Common myeloid progenitor, CD34-positive (primary cell): ENCODE measurements at regions not wholly inside any gene's neighbourhood (a gene's known extent, or its start where the extent isn't known, plus 50 kb on each side); places are given as distances from the start of the nearest gene placed in this dataset.
"Not testable (repeated sequence)": the region's sequence is repeated elsewhere in the genome, so short reads cannot be mapped to it uniquely, and the experiment has no call there.

Experiments
- CTCF ChIA-PET: fragments of 350-600 bp; sonication (Branson Sonifier 250); formaldehyde crosslinking; loops from one replicate; lab custom pipeline; 2021; ENCODE audit warnings: antibody characterized with exemption; lab: Charles Lee
- POLR2A ChIA-PET: fragments of 350-600 bp; sonication (Branson Sonifier 250); formaldehyde crosslinking; loops from one replicate; lab custom pipeline; 2021; ENCODE audit warnings: antibody characterized with exemption; lab: Charles Lee
- DNase-seq, 3 donors: peaks; one replicate each; pipeline versions ENCODE4 v3.0.0 to v3.0.0-alpha.2; 2013
- H3K27ac ChIP-seq, 2 experiments: 1 replicate in 1 of 2; 2 replicates in 1 of 2; pipeline ENCODE4 v1.7.0; 2013; ENCODE audit warnings: inconsistent platforms in 2 of 2, low read length in 2 of 2, mild to moderate bottlenecking in 2 of 2, low read depth in 1 of 2, moderate library complexity in 1 of 2; ENCODE audit not compliant: severe bottlenecking in 2 of 2, insufficient read depth in 1 of 2, poor library complexity in 1 of 2
- H3K27me3 ChIP-seq, 5 experiments: replicated peaks in 2 of 5; 1 replicate in 3 of 5; 2 replicates in 2 of 5; pipeline versions ENCODE4 v1.6.1 to v1.7.0; 2013; ENCODE audit warnings: low read length in 4 of 5, mild to moderate bottlenecking in 2 of 5, moderate library complexity in 2 of 5, inconsistent platforms in 1 of 5; ENCODE audit not compliant: insufficient read depth in 5 of 5, control insufficient read depth in 4 of 5
- H3K36me3 ChIP-seq, 4 experiments: 1 replicate in 2 of 4; 2 replicates in 2 of 4; pipeline versions ENCODE4 v1.6.1 to v1.7.0; 2013; ENCODE audit warnings: low read length in 3 of 4, control low read depth in 1 of 4, mild to moderate bottlenecking in 1 of 4; ENCODE audit not compliant: control insufficient read depth in 4 of 4, insufficient read depth in 4 of 4
- H3K4me1 ChIP-seq, 4 experiments: 1 replicate in 3 of 4; 2 replicates in 1 of 4; pipeline versions ENCODE4 v1.6.1 to v1.7.1; 2013; ENCODE audit warnings: low read length in 3 of 4, mild to moderate bottlenecking in 3 of 4, control low read depth in 1 of 4, inconsistent platforms in 1 of 4, moderate library complexity in 1 of 4; ENCODE audit not compliant: control insufficient read depth in 4 of 4, insufficient read depth in 4 of 4; ENCODE audit errors: control extremely low read depth in 1 of 4
- H3K4me3 ChIP-seq, 7 experiments: 1 replicate in 4 of 7; 2 replicates in 3 of 7; pipeline versions ENCODE4 v1.5.1 to v1.7.0; 2013; ENCODE audit warnings: mild to moderate bottlenecking in 7 of 7, low read length in 6 of 7, moderate library complexity in 6 of 7, inconsistent platforms in 2 of 7, low read depth in 2 of 7, control low read depth in 1 of 7; ENCODE audit not compliant: insufficient read depth in 4 of 7, control insufficient read depth in 1 of 7; ENCODE audit errors: extremely low read depth in 1 of 7
- H3K9me3 ChIP-seq, 5 experiments: 1 replicate in 4 of 5; 2 replicates in 1 of 5; pipeline versions ENCODE4 v1.6.1 to v1.7.1; 2013; ENCODE audit warnings: low read length in 4 of 5, mild to moderate bottlenecking in 2 of 5, inconsistent platforms in 1 of 5, low read depth in 1 of 5, moderate library complexity in 1 of 5; ENCODE audit not compliant: control insufficient read depth in 4 of 5, insufficient read depth in 2 of 5; ENCODE audit errors: control extremely low read depth in 1 of 5
- WGBS: methylation state at CpG from one replicate; pipeline ENCODE4 v1.1.5; 2013; ENCODE audit not compliant: insufficient coverage; 5-methylcytosine and 5-hydroxymethylcytosine counted together

DNA sequence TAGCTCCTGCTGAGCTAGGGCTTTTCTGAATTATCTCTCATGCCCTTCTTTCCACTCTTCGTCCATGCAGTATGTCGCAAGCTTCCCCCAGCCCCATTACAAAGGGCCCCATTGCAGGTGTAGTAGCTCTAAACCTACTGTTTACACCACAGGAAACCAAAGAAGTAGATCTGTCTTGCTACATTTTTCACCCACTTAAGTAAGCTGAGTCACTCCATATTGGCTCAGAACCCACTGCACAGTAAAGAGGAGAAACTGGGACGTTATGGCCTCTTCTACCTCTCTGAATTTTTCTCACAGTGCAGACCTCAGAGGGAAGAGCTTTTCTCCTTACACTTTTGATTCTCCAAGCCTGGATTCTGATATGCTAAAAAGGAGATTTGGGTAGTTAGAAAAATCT is 200.2 kb downstream of the SMARCA1 start:
- Histone ChIP-seq H3K4me3 (no peak overlapping the region), H3K4me1 (peaks cover 0 to 6% (median 2%) of the 10 kb centered on the region in 4 experiments), H3K36me3 (no peaks in the 10 kb centered on the region), H3K27me3 (no peaks in the 10 kb centered on the region), H3K9me3 (no peaks in the 10 kb centered on the region), H3K27ac (no peak overlapping the region)
- ChIA-PET POLR2A (no interaction called here), CTCF (no interaction called here)
- DNase-seq = peak in 2 of 3 donors; percentile 32 to 42
- 19% methylated on average over 2 of the region's 3 CpGs for WGBS

DNA sequence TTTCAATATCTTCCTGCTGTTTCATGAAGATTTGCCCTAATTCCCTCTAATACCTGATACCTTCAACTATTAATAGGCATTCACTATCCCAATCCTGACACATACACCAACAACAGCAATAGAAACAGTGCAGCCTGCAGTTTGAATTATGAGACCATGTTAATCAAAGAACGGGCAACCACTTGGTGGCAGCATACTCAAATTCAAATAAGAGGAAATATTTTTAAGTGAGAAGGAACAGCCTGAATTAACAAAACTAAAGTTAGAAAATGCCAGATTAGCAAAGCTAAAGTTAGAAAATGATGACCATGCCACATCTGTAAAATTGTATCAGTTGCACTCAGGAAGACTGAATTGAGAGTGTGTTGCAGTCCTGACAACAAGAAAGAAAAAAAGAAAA is 204.9 kb downstream of the SMARCA1 start:
- no peak overlapping the region for H3K27ac ChIP-seq
- CTCF ChIA-PET = no interaction called here
- DNase-seq = peak; percentile 14 to 49 (median 44)
- H3K36me3 ChIP-seq = no peaks in the 10 kb centered on the region
- no peaks in the 10 kb centered on the region for H3K27me3 ChIP-seq
- POLR2A ChIA-PET = no interaction called here
- WGBS = no CpG with 5 or more reads among the region's 1 CpG
- peaks cover 0 to 6% (median 2%) of the 10 kb centered on the region in 4 experiments for H3K4me1 ChIP-seq
- H3K9me3 ChIP-seq = no peaks in the 10 kb centered on the region
- H3K4me3 ChIP-seq = no peak overlapping the region

DNA sequence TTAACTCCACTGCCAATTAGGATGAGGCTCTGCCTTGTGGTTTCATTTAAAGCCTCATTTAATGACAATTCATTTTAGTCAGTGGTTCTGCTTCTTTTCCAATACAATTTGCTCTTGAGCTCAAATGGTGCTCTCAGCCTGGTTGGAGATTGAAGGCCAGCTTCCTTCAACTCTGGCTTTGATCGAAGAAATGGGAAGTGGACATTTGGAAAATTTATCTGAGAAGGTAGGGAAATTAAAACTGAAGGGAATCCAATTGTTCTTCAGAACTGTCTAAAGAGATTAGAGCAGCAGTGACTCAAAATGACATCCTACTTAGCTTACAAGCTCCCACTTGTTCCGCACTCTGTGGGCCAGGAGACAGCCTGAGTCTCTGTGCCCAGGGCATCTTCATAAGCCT is 206.8 kb downstream of the SMARCA1 start:
- no CpG with 5 or more reads among the region's 2 CpGs for WGBS
- no peak for DNase-seq

DNA sequence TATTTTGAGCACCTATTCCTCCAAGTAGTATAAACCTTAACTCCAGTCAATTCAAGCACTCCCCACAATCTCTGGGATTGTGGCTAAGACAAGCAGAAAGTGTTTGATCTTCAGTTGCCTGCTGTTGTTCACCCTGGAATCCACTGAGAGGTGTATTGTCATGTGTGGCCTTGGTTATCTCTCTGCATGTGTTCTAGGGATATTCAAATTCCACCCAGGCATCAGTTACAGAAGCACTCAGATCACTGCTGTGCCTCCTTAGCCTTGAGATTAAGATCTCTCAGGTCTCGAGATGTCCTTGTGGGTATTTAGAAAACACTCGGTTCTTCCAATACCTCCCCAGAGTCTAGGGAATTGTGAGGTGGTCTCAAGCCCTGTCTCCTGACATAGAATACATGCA is 213.3 kb downstream of the SMARCA1 start:
- Histone ChIP-seq H3K36me3 (no peaks in the 10 kb centered on the region), H3K27ac (no peak overlapping the region), H3K4me1 (no peaks in the 10 kb centered on the region), H3K9me3 (no peaks in the 10 kb centered on the region), H3K27me3 (no peaks in the 10 kb centered on the region), H3K4me3 (no peak overlapping the region)
- DNase-seq = no peak
- ChIA-PET CTCF (no interaction called here), POLR2A (no interaction called here)
- 79% methylated on average over 2 of the region's 2 CpGs for WGBS

More for the DNA sequence above, 206.8 kb downstream of the SMARCA1 start:
- no peak overlapping the region for H3K4me3 ChIP-seq
- no peaks in the 10 kb centered on the region for H3K36me3 ChIP-seq
- CTCF ChIA-PET = no interaction called here
- POLR2A ChIA-PET = no interaction called here
- H3K27ac ChIP-seq = no peak overlapping the region
- H3K4me1 ChIP-seq = no peaks in the 10 kb centered on the region
- no peaks in the 10 kb centered on the region for H3K27me3 ChIP-seq
- H3K9me3 ChIP-seq = no peaks in the 10 kb centered on the region

DNA sequence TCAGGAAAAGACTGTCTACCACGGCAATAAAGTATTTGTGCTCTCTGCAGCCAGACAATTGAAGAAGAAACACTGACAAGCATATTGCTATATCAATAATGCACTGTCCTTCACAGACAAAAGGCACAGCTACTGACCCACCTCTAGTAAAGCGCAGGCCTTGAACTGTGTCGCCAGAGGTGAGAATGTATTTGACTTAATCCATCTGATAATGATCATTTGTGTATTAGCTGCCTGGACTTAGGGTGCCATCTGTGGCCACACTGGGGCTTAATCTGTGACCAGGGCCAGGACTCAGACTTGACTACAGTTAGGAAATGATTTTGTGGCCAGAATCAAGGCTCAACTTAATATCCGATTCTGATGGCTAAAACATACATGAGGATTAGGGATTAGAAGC is 260.4 kb downstream of the SMARCA1 start:
- H3K9me3 ChIP-seq = no peaks in the 10 kb centered on the region
- no peak overlapping the region for H3K27ac ChIP-seq
- H3K36me3 ChIP-seq = no peaks in the 10 kb centered on the region
- DNase-seq = no peak
- H3K4me3 ChIP-seq = no peak overlapping the region
- H3K4me1 ChIP-seq = no peaks in the 10 kb centered on the region
- ChIA-PET CTCF (no interaction called here), POLR2A (no interaction called here)
- WGBS = 65% methylated on average over 4 of the region's 4 CpGs
- no peaks in the 10 kb centered on the region for H3K27me3 ChIP-seq

DNA sequence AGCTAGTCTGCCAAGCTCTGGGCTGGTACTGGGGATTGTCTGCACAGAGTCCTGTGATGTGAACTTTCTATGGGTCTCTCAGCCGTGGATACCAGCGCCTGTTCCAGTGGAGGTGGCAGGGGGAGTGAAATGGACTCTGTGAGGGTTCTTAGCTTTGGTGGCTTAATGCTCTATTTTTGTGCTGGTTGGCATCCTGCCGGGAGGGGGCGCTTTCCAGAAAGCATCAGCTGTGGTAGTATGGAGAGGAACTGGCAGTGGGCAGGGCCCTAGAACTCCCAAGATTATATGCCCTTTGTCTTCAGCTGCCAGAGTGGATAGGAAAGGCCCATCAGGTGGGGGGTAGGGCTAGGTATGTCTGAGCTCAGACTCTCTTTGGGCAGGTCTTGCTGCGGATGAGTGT is 267.8 kb downstream of the SMARCA1 start:
- WGBS = 55% methylated on average over 3 of the region's 5 CpGs
- H3K4me3 ChIP-seq, POLR2A ChIA-PET, H3K27ac ChIP-seq, H3K9me3 ChIP-seq, H3K4me1 ChIP-seq, CTCF ChIA-PET, H3K27me3 ChIP-seq, DNase-seq, H3K36me3 ChIP-seq: not testable (repeated sequence)

DNA sequence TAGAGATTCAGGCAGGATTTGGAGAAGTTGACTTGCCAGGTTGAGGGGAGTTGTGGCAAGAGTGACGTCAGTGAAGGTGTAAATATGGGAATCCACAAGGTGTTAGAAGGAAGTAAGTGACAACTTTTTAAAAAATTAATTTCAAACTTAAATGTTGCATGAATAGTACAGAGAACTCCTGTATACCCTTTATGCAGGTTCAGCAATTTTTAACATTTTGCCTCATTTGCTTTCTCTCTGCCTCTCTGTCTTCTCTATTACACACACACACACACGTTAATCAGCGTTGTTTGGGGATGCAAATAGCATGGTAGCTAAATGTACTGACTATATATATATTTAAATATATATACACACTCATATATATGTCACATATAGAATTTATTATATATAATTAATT is 273.7 kb downstream of the SMARCA1 start:
- no peaks in the 10 kb centered on the region for H3K27me3 ChIP-seq
- ChIA-PET POLR2A (no interaction called here), CTCF (no interaction called here)
- DNase-seq = no peak
- H3K4me3 ChIP-seq = no peak overlapping the region
- no peak overlapping the region for H3K27ac ChIP-seq
- no peaks in the 10 kb centered on the region for H3K4me1 ChIP-seq
- 40% methylated on average over 1 of the region's 3 CpGs for WGBS
- H3K36me3 ChIP-seq = no peaks in the 10 kb centered on the region
- H3K9me3 ChIP-seq = no peaks in the 10 kb centered on the region
